Endothelial cell of umbilical vein (primary cell): ENCODE measurements at regions not wholly inside any gene's neighbourhood (a gene's known extent, or its start where the extent isn't known, plus 50 kb on each side); places are given as distances from the start of the nearest gene placed in this dataset.

Experiments used
- CTCF ChIP-seq, 2 donors: IDR thresholded peaks; 1 replicate in 1 of 2; 2 replicates in 1 of 2; pipeline ENCODE4 v1.5.1; 2011; ENCODE audit warnings: low read length in 2 of 2, mild to moderate bottlenecking in 2 of 2, moderate library complexity in 2 of 2, control low read depth in 1 of 2, inconsistent platforms in 1 of 2, low read depth in 1 of 2; ENCODE audit not compliant: insufficient read depth in 1 of 2; ENCODE audit errors: extremely low read depth in 1 of 2
- EZH2 ChIP-seq: IDR thresholded peaks from 2 replicates; pipeline ENCODE4 v1.6.1; 2012; ENCODE audit warnings: borderline replicate concordance, low read depth, mild to moderate bottlenecking, moderate library complexity, low read length, inconsistent platforms; ENCODE audit not compliant: severe bottlenecking
- GATA2 ChIP-seq: IDR thresholded peaks from 2 replicates; pipeline ENCODE4 v1.7.0; 2011; ENCODE audit warnings: low read depth, mild to moderate bottlenecking, moderate library complexity, mixed read lengths, low read length; ENCODE audit not compliant: insufficient read length, insufficient read depth
- JUN ChIP-seq: IDR thresholded peaks from 2 replicates; pipeline ENCODE4 v1.6.1; 2011; ENCODE audit warnings: borderline replicate concordance, low read depth; ENCODE audit not compliant: insufficient read length, insufficient read depth
- MAX ChIP-seq: IDR thresholded peaks from 2 replicates; pipeline ENCODE4 v1.6.1; 2011; ENCODE audit not compliant: insufficient read depth, insufficient read length
- MYC ChIP-seq: IDR thresholded peaks from one replicate; pipeline ENCODE4 v1.6.1; 2011; ENCODE audit warnings: mild to moderate bottlenecking, low read depth, low read length
- POLR2A ChIP-seq: IDR thresholded peaks from 2 replicates; pipeline ENCODE4 v1.6.1; 2012; ENCODE audit warnings: low read depth, mild to moderate bottlenecking, control low read depth, low read length
- POLR2AphosphoS5 ChIP-seq: IDR thresholded peaks from 2 replicates; pipeline ENCODE4 v1.6.1; 2012; ENCODE audit warnings: low read depth, mild to moderate bottlenecking, control low read depth, low read length, moderate library complexity; ENCODE audit not compliant: insufficient read depth

- no peak for TF ChIP-seq EZH2
- no peak for TF ChIP-seq CTCF (IDR thresholded peaks at IDR 0.05; ENCODE audit: extremely low read depth in 1 of 2, insufficient read depth in 1 of 2, low read depth in 1 of 2, low read length in 2 of 2)
- TF ChIP-seq POLR2AphosphoS5, result no peak
- no peak for TF ChIP-seq POLR2A
- no peak for TF ChIP-seq MYC
- TF ChIP-seq MAX, result no peak
- no peak for TF ChIP-seq GATA2
- TF ChIP-seq JUN, result no peak
These were observed 2000.4 kb upstream of the RAG2 start for GRCh38 chr11:38598418-38598817.
